ENCODE measurements at regions not wholly inside any gene's neighbourhood (a gene's known extent, or its start where the extent isn't known, plus 50 kb on each side); places are given as distances from the start of the nearest gene placed in this dataset.
"Not testable (repeated sequence)": the region's sequence is repeated elsewhere in the genome, so short reads cannot be mapped to it uniquely, and the experiment has no call there.

GRCh38 chr4:67393699-67394281 is 151.5 kb downstream of the CENPC start:
- Mint-ChIP-seq H3K27ac (no peak overlapping the region), H3K9me3 (no peaks in the 10 kb centered on the region), H3K4me1 (no peaks in the 10 kb centered on the region), H3K4me3 (no peak overlapping the region), H3K27me3 (peaks cover 5 to 16% of the 10 kb centered on the region in 2 donors), H3K36me3 (no peaks in the 10 kb centered on the region)
- no peak overlapping the region for H3K27ac ChIP-seq (ENCODE audit: low read length)
- no peak for ATAC-seq (replicated peaks in 1 of 4)
- H3K4me3 ChIP-seq (ENCODE audit: control insufficient read depth in 1 of 2, extremely low read depth in 1 of 2, low read length in 1 of 2) = no peak overlapping the region
- H3K9me3 ChIP-seq = no peaks in the 10 kb centered on the region
- no CpG with 5 or more reads among the region's 3 CpGs for WGBS (ENCODE audit: insufficient coverage)
- POLR2A ChIA-PET = no interaction called here
- CTCF ChIA-PET = interaction anchor here (0.7 to 1.1 kb wide), 3 partner anchors 9 to 670 kb away, joined by 3 read pairs; no protein-coding TSS in a partner anchor
- no peaks in the 10 kb centered on the region for H3K4me1 ChIP-seq (ENCODE audit: control insufficient read depth in 1 of 2, extremely low read depth in 1 of 2, insufficient read depth in 2 of 2, low read length in 2 of 2)
- no peaks in the 10 kb centered on the region for H3K36me3 ChIP-seq (ENCODE audit: control insufficient read depth in 2 of 2, extremely low read depth in 1 of 2, insufficient read depth in 1 of 2, low read length in 1 of 2)
- H3K27me3 ChIP-seq (replicated peaks in 1 of 2; ENCODE audit: control insufficient read depth in 2 of 2, extremely low read depth in 1 of 2, insufficient read depth in 2 of 2, low read length in 1 of 2) = no peaks in the 10 kb centered on the region
- peak in 5 of 35 experiments; percentile 2 to 63 (median 3) for DNase-seq

- Histone ChIP-seq H3K4me1 (ENCODE audit: control insufficient read depth in 1 of 2, extremely low read depth in 1 of 2, insufficient read depth in 2 of 2, low read length in 2 of 2) (no peaks in the 10 kb centered on the region), H3K27me3 (replicated peaks in 1 of 2; ENCODE audit: control insufficient read depth in 2 of 2, extremely low read depth in 1 of 2, insufficient read depth in 2 of 2, low read length in 1 of 2) (no peaks in the 10 kb centered on the region)
Observed at GRCh38 chr4:67393007-67393406, 152.3 kb downstream of the CENPC start.

GRCh38 chr4:67381406-67381804 is 163.9 kb downstream of the CENPC start:
- H3K27me3 Mint-ChIP-seq; DNase-seq; H3K27me3 ChIP-seq (replicated peaks in 1 of 2; ENCODE audit: control insufficient read depth in 2 of 2, extremely low read depth in 1 of 2, insufficient read depth in 2 of 2, low read length in 1 of 2); H3K36me3 Mint-ChIP-seq; H3K4me3 ChIP-seq (ENCODE audit: control insufficient read depth in 1 of 2, extremely low read depth in 1 of 2, low read length in 1 of 2); H3K27ac ChIP-seq (ENCODE audit: low read length); POLR2A ChIA-PET; CTCF ChIA-PET; H3K36me3 ChIP-seq (ENCODE audit: control insufficient read depth in 2 of 2, extremely low read depth in 1 of 2, insufficient read depth in 1 of 2, low read length in 1 of 2); H3K4me3 Mint-ChIP-seq; H3K9me3 ChIP-seq; H3K9me3 Mint-ChIP-seq; ATAC-seq (replicated peaks in 1 of 4); H3K27ac Mint-ChIP-seq; H3K4me1 ChIP-seq (ENCODE audit: control insufficient read depth in 1 of 2, extremely low read depth in 1 of 2, insufficient read depth in 2 of 2, low read length in 2 of 2); H3K4me1 Mint-ChIP-seq: not testable (repeated sequence)
- WGBS (ENCODE audit: insufficient coverage) = 89% methylated on average over 19 of the region's 19 CpGs

More at GRCh38 chr4:67393007-67393406, 152.3 kb downstream of the CENPC start:
- Mint-ChIP-seq H3K4me3 (no peak overlapping the region), H3K27me3 (peaks cover 5 to 16% of the 10 kb centered on the region in 2 donors), H3K9me3 (no peaks in the 10 kb centered on the region), H3K36me3 (no peaks in the 10 kb centered on the region), H3K27ac (no peak overlapping the region), H3K4me1 (no peaks in the 10 kb centered on the region)
- Histone ChIP-seq H3K36me3 (ENCODE audit: control insufficient read depth in 2 of 2, extremely low read depth in 1 of 2, insufficient read depth in 1 of 2, low read length in 1 of 2) (no peaks in the 10 kb centered on the region), H3K9me3 (no peaks in the 10 kb centered on the region), H3K27ac (ENCODE audit: low read length) (no peak overlapping the region), H3K4me3 (ENCODE audit: control insufficient read depth in 1 of 2, extremely low read depth in 1 of 2, low read length in 1 of 2) (no peak overlapping the region)
- CTCF ChIA-PET = interaction anchor here in 1 of 2 donors (0.8 to 1.1 kb wide), 2 partner anchors 8 to 9 kb away, joined by 3 read pairs; no protein-coding TSS in a partner anchor
- no CpG with 5 or more reads among the region's 1 CpG for WGBS (ENCODE audit: insufficient coverage)
- no peak for ATAC-seq (replicated peaks in 1 of 4)
- DNase-seq = no peak
- POLR2A ChIA-PET = interaction anchor here in 1 of 2 donors (0.5 kb wide), 1 partner anchor 27 kb away, joined by 3 read pairs; no protein-coding TSS in a partner anchor

- H3K9me3 Mint-ChIP-seq; H3K27me3 Mint-ChIP-seq; H3K4me1 Mint-ChIP-seq; H3K27ac Mint-ChIP-seq; CTCF ChIA-PET; POLR2A ChIA-PET; H3K36me3 ChIP-seq (ENCODE audit: control insufficient read depth in 2 of 2, extremely low read depth in 1 of 2, insufficient read depth in 1 of 2, low read length in 1 of 2); H3K4me3 Mint-ChIP-seq; DNase-seq; H3K9me3 ChIP-seq; H3K27me3 ChIP-seq (replicated peaks in 1 of 2; ENCODE audit: control insufficient read depth in 2 of 2, extremely low read depth in 1 of 2, insufficient read depth in 2 of 2, low read length in 1 of 2); H3K4me3 ChIP-seq (ENCODE audit: control insufficient read depth in 1 of 2, extremely low read depth in 1 of 2, low read length in 1 of 2); ATAC-seq (replicated peaks in 1 of 4); H3K4me1 ChIP-seq (ENCODE audit: control insufficient read depth in 1 of 2, extremely low read depth in 1 of 2, insufficient read depth in 2 of 2, low read length in 2 of 2); H3K36me3 Mint-ChIP-seq; H3K27ac ChIP-seq (ENCODE audit: low read length): not testable (repeated sequence)
- 91% methylated on average over 29 of the region's 34 CpGs for WGBS (ENCODE audit: insufficient coverage)
Observed at GRCh38 chr4:67380702-67381405, 164.4 kb downstream of the CENPC start.

- WGBS (ENCODE audit: insufficient coverage) = 90% methylated on average over 7 of the region's 16 CpGs
Observed at GRCh38 chr4:67380154-67380553, 165.1 kb downstream of the CENPC start.

GRCh38 chr4:67375291-67375690 is 170.0 kb downstream of the CENPC start:
- CTCF ChIA-PET = no interaction called here

More at GRCh38 chr4:67380154-67380553, 165.1 kb downstream of the CENPC start:
- Histone ChIP-seq H3K27me3 (replicated peaks in 1 of 2; ENCODE audit: control insufficient read depth in 2 of 2, extremely low read depth in 1 of 2, insufficient read depth in 2 of 2, low read length in 1 of 2) (no peaks in the 10 kb centered on the region), H3K4me3 (ENCODE audit: control insufficient read depth in 1 of 2, extremely low read depth in 1 of 2, low read length in 1 of 2) (no peak overlapping the region), H3K4me1 (ENCODE audit: control insufficient read depth in 1 of 2, extremely low read depth in 1 of 2, insufficient read depth in 2 of 2, low read length in 2 of 2) (no peaks in the 10 kb centered on the region), H3K9me3 (no peaks in the 10 kb centered on the region), H3K36me3 (ENCODE audit: control insufficient read depth in 2 of 2, extremely low read depth in 1 of 2, insufficient read depth in 1 of 2, low read length in 1 of 2) (no peaks in the 10 kb centered on the region), H3K27ac (ENCODE audit: low read length) (no peak overlapping the region)
- ATAC-seq (replicated peaks in 1 of 4) (no peak), DNase-seq (no peak)
- ChIA-PET CTCF (interaction anchor here in 1 of 2 donors (0.6 kb wide), 1 partner anchor 296 kb away, joined by 6 read pairs; no protein-coding TSS in a partner anchor), POLR2A (no interaction called here)
- Mint-ChIP-seq H3K9me3 (no peaks in the 10 kb centered on the region), H3K4me3 (no peak overlapping the region), H3K4me1 (no peaks in the 10 kb centered on the region), H3K36me3 (no peaks in the 10 kb centered on the region), H3K27ac (no peak overlapping the region), H3K27me3 (peaks cover 0 to 7% of the 10 kb centered on the region in 2 donors)

More at GRCh38 chr4:67375291-67375690, 170.0 kb downstream of the CENPC start:
- Mint-ChIP-seq H3K27ac (no peak overlapping the region), H3K36me3 (no peaks in the 10 kb centered on the region), H3K4me1 (no peaks in the 10 kb centered on the region), H3K9me3 (no peaks in the 10 kb centered on the region), H3K27me3 (peaks cover 0 to 13% of the 10 kb centered on the region in 2 donors), H3K4me3 (no peak overlapping the region)
- Histone ChIP-seq H3K4me1 (ENCODE audit: control insufficient read depth in 1 of 2, extremely low read depth in 1 of 2, insufficient read depth in 2 of 2, low read length in 2 of 2) (no peaks in the 10 kb centered on the region), H3K4me3 (ENCODE audit: control insufficient read depth in 1 of 2, extremely low read depth in 1 of 2, low read length in 1 of 2) (no peak overlapping the region), H3K27ac (ENCODE audit: low read length) (no peak overlapping the region), H3K36me3 (ENCODE audit: control insufficient read depth in 2 of 2, extremely low read depth in 1 of 2, insufficient read depth in 1 of 2, low read length in 1 of 2) (no peaks in the 10 kb centered on the region), H3K9me3 (no peaks in the 10 kb centered on the region), H3K27me3 (replicated peaks in 1 of 2; ENCODE audit: control insufficient read depth in 2 of 2, extremely low read depth in 1 of 2, insufficient read depth in 2 of 2, low read length in 1 of 2) (no peaks in the 10 kb centered on the region)
- POLR2A ChIA-PET = no interaction called here
- DNase-seq (no peak), ATAC-seq (replicated peaks in 1 of 4) (no peak)
- WGBS (ENCODE audit: insufficient coverage) = 65% methylated on average over 2 of the region's 3 CpGs
